GM12878 (cell line): ENCODE measurements at regions not wholly inside any gene's neighbourhood (a gene's known extent, or its start where the extent isn't known, plus 50 kb on each side); places are given as distances from the start of the nearest gene placed in this dataset.

Experiments
- ATAC-seq: fragments of 200-7000 bp; cut with Tn5 transposase; 3 replicates; pipeline ENCODE4 v1.9.1; 2020; ENCODE audit warnings: mild to moderate bottlenecking, moderate library complexity
- BruUV-seq: library from RNA; stranded (reverse); fragments of 400-500 nt; replicated peaks from 2 replicates; lab custom pipeline; 2021; lab: Mats Ljungman, UMichigan
- CTCF ChIA-PET: fragments of 300-600 bp; sonication (Branson Sonifier 250); formaldehyde crosslinking; extraction: SDS; loops from one replicate; lab custom pipeline; 2021; ENCODE audit warnings: inconsistent platforms; lab: Yijun Ruan, JAX
- POLR2A ChIA-PET: fragments of 350-600 bp; formaldehyde crosslinking; extraction: SDS; loops from one replicate; lab custom pipeline; 2021; ENCODE audit warnings: inconsistent platforms; lab: Charles Lee
- RAD21 ChIA-PET: fragments of 300-600 bp; sonication (Branson Sonifier 250); formaldehyde crosslinking; loops from one replicate; lab custom pipeline; 2023; ENCODE audit warnings: antibody characterized with exemption; ENCODE audit not compliant: unreplicated experiment; lab: Charles Lee
- SMC1A ChIA-PET: fragments of 300-600 bp; sonication (Branson Sonifier 250); formaldehyde crosslinking; loops from one replicate; lab custom pipeline; 2023; ENCODE audit not compliant: unreplicated experiment, uncharacterized antibody; lab: Charles Lee
- DNase-seq: peaks from one replicate; pipeline ENCODE4 v3.0.0-alpha.2; 2011; ENCODE audit warnings: low read depth, low spot score
- FAIRE-seq: peaks from 3 replicates; lab custom pipeline; 2011; peaks lifted over from hg19 to GRCh38; lab: Jason Lieb, UNC
- H2AFZ ChIP-seq: 2 replicates; pipeline ENCODE4 v1.6.0; 2011; ENCODE audit warnings: low read depth, low read length, control low read depth; ENCODE audit not compliant: control insufficient read depth
- H3K27ac ChIP-seq: 2 replicates; pipeline ENCODE4 v1.5.1; 2011; ENCODE audit warnings: control low read depth; ENCODE audit not compliant: control insufficient read depth, insufficient read depth
- H3K27me3 ChIP-seq, 2 experiments: replicated peaks in 1 of 2; 2 replicates each; pipeline versions ENCODE4 v1.6.0 to v1.6.1; 2011; ENCODE audit warnings: low read length in 1 of 2; ENCODE audit not compliant: control insufficient read depth in 2 of 2, insufficient read depth in 2 of 2
- H3K36me3 ChIP-seq, 2 experiments: 2 replicates each; pipeline ENCODE4 v1.5.1; 2011; ENCODE audit warnings: low read length in 1 of 2; ENCODE audit not compliant: control insufficient read depth in 2 of 2, insufficient read depth in 2 of 2
- H3K4me1 ChIP-seq: 2 replicates; pipeline ENCODE4 v1.6.1; 2011; ENCODE audit warnings: mild to moderate bottlenecking, low read length, moderate library complexity, mixed read lengths; ENCODE audit not compliant: control insufficient read depth, insufficient read depth
- H3K4me2 ChIP-seq: 2 replicates; pipeline ENCODE4 v1.6.0; 2011; ENCODE audit warnings: control low read depth; ENCODE audit not compliant: control insufficient read depth, insufficient read depth
- H3K4me3 ChIP-seq: fragments of 200-600 bp; sonication (generic); 2 replicates; pipeline ENCODE4 v1.5.1; 2016
- H3K79me2 ChIP-seq: 2 replicates; pipeline ENCODE4 v1.6.0; 2011; ENCODE audit warnings: low read length; ENCODE audit not compliant: control insufficient read depth, insufficient read depth
- H3K9ac ChIP-seq: 2 replicates; pipeline ENCODE4 v1.8.0; 2011; ENCODE audit warnings: low read length, control low read depth, mixed read lengths; ENCODE audit not compliant: control insufficient read depth, insufficient read depth
- H3K9me3 ChIP-seq: replicated peaks from 3 replicates; pipeline ENCODE4 v1.5.1; 2011; ENCODE audit warnings: mild to moderate bottlenecking, low read length; ENCODE audit not compliant: control insufficient read depth, insufficient read depth
- H4K20me1 ChIP-seq: 2 replicates; pipeline ENCODE4 v1.6.0; 2011; ENCODE audit not compliant: control insufficient read depth, insufficient read depth
- ASH2L ChIP-seq: fragments of 300-600, 200-600 bp; sonication (generic); IDR thresholded peaks from 2 replicates; pipeline ENCODE4 v1.6.1; 2017; ENCODE audit warnings: low read depth, mild to moderate bottlenecking, borderline replicate concordance
- CBX3 ChIP-seq: fragments of 200-600 bp; sonication (generic); IDR thresholded peaks from 2 replicates; pipeline ENCODE4 v1.6.1; 2016; ENCODE audit warnings: low read depth, borderline replicate concordance
- CBX5 ChIP-seq: sonication (generic); IDR thresholded peaks from 2 replicates; pipeline ENCODE4 v1.6.1; 2016; ENCODE audit warnings: low read depth, moderate library complexity, mild to moderate bottlenecking, inconsistent platforms
- ETV6 ChIP-seq, 2 experiments: fragments of 450-650 bp in 1 of 2; IDR thresholded peaks in 1 of 2; conservative IDR thresholded peaks in 1 of 2; 2 replicates each; pipeline ENCODE4 v1.6.1; 2014; ENCODE audit warnings: antibody characterized with exemption in 1 of 2, borderline replicate concordance in 1 of 2, low read depth in 1 of 2, mild to moderate bottlenecking in 1 of 2, moderate library complexity in 1 of 2
- HCFC1 ChIP-seq: fragments of 150-350 bp; IDR thresholded peaks from 2 replicates; pipeline ENCODE4 v1.6.1; 2014; ENCODE audit warnings: low read length
- JUND ChIP-seq: IDR thresholded peaks from 2 replicates; pipeline ENCODE4 v1.6.1; 2012; ENCODE audit warnings: low read depth, mild to moderate bottlenecking, low read length, improper control_type of control experiment, moderate library complexity
- KDM1A ChIP-seq: fragments of 200-600 bp; sonication (generic); IDR thresholded peaks from 2 replicates; pipeline ENCODE4 v1.6.1; 2016; ENCODE audit warnings: borderline replicate concordance
- NBN ChIP-seq: fragments of 450-650 bp; IDR thresholded peaks from 2 replicates; pipeline ENCODE4 v1.6.1; 2016
- RELA ChIP-seq: fragments of 450-650 bp; IDR thresholded peaks from 2 replicates; pipeline ENCODE4 v1.8.0; 2014; ENCODE audit warnings: borderline replicate concordance; ENCODE audit not compliant: partially characterized antibody
- SPI1 ChIP-seq: IDR thresholded peaks from 2 replicates; pipeline ENCODE4 v1.6.1; 2011; ENCODE audit warnings: low read depth, mild to moderate bottlenecking, low read length, moderate library complexity, borderline replicate concordance; ENCODE audit not compliant: insufficient read depth
- SREBF1 ChIP-seq: IDR thresholded peaks from 2 replicates; pipeline ENCODE4 v1.6.1; 2012; ENCODE audit warnings: mild to moderate bottlenecking, low read length
- SRF ChIP-seq, 2 experiments: IDR thresholded peaks; 2 replicates each; pipeline ENCODE4 v1.6.1; 2011; ENCODE audit warnings: low read depth in 2 of 2, low read length in 2 of 2, mild to moderate bottlenecking in 1 of 2, moderate library complexity in 1 of 2
- ZNF24 ChIP-seq: fragments of 450-650 bp; IDR thresholded peaks from 2 replicates; pipeline ENCODE4 v1.6.1; 2017; ENCODE audit warnings: antibody characterized with exemption, mild to moderate bottlenecking
- WGBS: methylation state at CpG from one replicate; pipeline ENCODE4 v1.1.6; 2016; ENCODE audit warnings: low lambda C conversion rate; ENCODE audit not compliant: insufficient replicate concordance, insufficient coverage; ENCODE audit errors: missing lambda C conversion rate; 5-methylcytosine and 5-hydroxymethylcytosine counted together
- in situ Hi-C: fragments of 300-500 bp; cut with MboI; formaldehyde crosslinking; loops from 9 replicates; pipeline ENCODE4 v1.14.3; 2018; ENCODE audit warnings: mixed read lengths
- intact Hi-C: fragments of 100-400 bp; cut with micrococcal nuclease; formaldehyde crosslinking; loops from one replicate; pipeline ENCODE4 v1.14.2; 2022; ENCODE audit not compliant: unreplicated experiment
- TF ChIP-seq, protein P1 (sequence below): fragments of 450-650 bp; IDR thresholded peaks from 2 replicates; pipeline ENCODE4 v1.6.1; 2017; ENCODE audit warnings: mild to moderate bottlenecking, moderate library complexity
- TF ChIP-seq, protein P2 (sequence below): IDR thresholded peaks from 2 replicates; pipeline ENCODE4 v1.6.1; 2011; ENCODE audit warnings: borderline replicate concordance, low read depth, mild to moderate bottlenecking, moderate library complexity, low read length; ENCODE audit not compliant: insufficient read depth, poor library complexity, severe bottlenecking
- TF ChIP-seq, protein P3 (sequence below): IDR thresholded peaks from 2 replicates; pipeline ENCODE4 v1.6.1; 2011; ENCODE audit warnings: borderline replicate concordance, low read depth, mild to moderate bottlenecking, moderate library complexity, mixed read lengths, low read length; ENCODE audit not compliant: insufficient read depth; ENCODE audit errors: extremely low read length

DNA sequence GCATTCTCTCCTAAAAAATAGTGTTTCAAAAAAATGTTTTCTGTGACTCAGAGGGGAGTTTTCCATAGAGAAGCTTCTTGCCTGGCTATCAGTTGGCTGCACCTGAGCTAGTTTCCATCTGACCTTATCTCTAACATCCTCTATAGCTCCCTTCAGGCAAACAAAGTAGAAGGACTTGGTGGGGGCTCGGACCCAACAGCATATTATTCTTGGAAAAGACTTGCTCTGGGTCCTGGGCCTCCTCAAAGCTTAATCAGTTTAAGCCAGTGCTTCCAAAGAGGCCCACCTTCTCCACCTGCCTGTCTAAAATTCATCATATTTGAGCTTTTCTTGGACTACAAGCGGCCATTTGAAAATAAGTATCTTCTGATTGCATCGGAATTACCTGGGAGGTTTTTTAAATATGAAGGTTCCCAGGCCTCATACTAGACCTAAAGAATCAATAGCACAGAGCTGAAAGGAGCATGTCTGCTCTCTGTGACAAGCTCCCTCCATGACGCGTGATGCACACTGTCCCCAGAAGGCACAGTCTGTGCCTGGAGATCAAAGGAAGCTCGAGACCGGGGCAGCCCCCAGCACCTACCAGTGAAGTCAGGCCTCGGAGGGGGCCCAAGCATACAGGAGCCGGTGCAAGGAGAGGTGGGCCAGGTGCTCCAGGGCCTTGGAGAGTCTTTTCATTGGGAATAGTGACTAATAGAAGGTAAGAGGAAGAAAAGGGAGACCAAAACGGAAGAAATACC is 80.6 kb upstream of the HIVEP1 start:
- ChIA-PET CTCF (no interaction called here), RAD21 (interaction anchor here (1.0 kb wide), 1 partner anchor 180 kb away, joined by 3 read pairs; no protein-coding TSS in a partner anchor), POLR2A (interaction anchor here (0.9 to 1.3 kb wide), 2 partner anchors 11 to 135 kb away, joined by 4 read pairs; no protein-coding TSS in a partner anchor), SMC1A (interaction anchor here (0.7 to 3.4 kb wide), 6 partner anchors 11 to 146 kb away, joined by 3 to 14 read pairs (median 4); no protein-coding TSS in a partner anchor)
- Histone ChIP-seq H2AFZ (no peak overlapping the region), H3K4me2 (no peak overlapping the region), H3K79me2 (no peaks in the 10 kb centered on the region), H3K4me1 (no peaks in the 10 kb centered on the region), H3K9me3 (no peaks in the 10 kb centered on the region; the same call in 1 of the 3 replicates), H3K9ac (no peak overlapping the region), H4K20me1 (no peaks in the 10 kb centered on the region), H3K4me3 (no peak overlapping the region), H3K36me3 (no peaks in the 10 kb centered on the region), H3K27ac (no peak overlapping the region), H3K27me3 (no peaks in the 10 kb centered on the region)
- no peak for FAIRE-seq
- no peak for DNase-seq
- in situ Hi-C loops: no loop called here
- WGBS: 92% methylated on average over 10 of the region's 10 CpGs
- no TSS peak for BruUV-seq
- no peak for ATAC-seq
- intact Hi-C loops: no loop called here
- TF ChIP-seq, protein P1, sequence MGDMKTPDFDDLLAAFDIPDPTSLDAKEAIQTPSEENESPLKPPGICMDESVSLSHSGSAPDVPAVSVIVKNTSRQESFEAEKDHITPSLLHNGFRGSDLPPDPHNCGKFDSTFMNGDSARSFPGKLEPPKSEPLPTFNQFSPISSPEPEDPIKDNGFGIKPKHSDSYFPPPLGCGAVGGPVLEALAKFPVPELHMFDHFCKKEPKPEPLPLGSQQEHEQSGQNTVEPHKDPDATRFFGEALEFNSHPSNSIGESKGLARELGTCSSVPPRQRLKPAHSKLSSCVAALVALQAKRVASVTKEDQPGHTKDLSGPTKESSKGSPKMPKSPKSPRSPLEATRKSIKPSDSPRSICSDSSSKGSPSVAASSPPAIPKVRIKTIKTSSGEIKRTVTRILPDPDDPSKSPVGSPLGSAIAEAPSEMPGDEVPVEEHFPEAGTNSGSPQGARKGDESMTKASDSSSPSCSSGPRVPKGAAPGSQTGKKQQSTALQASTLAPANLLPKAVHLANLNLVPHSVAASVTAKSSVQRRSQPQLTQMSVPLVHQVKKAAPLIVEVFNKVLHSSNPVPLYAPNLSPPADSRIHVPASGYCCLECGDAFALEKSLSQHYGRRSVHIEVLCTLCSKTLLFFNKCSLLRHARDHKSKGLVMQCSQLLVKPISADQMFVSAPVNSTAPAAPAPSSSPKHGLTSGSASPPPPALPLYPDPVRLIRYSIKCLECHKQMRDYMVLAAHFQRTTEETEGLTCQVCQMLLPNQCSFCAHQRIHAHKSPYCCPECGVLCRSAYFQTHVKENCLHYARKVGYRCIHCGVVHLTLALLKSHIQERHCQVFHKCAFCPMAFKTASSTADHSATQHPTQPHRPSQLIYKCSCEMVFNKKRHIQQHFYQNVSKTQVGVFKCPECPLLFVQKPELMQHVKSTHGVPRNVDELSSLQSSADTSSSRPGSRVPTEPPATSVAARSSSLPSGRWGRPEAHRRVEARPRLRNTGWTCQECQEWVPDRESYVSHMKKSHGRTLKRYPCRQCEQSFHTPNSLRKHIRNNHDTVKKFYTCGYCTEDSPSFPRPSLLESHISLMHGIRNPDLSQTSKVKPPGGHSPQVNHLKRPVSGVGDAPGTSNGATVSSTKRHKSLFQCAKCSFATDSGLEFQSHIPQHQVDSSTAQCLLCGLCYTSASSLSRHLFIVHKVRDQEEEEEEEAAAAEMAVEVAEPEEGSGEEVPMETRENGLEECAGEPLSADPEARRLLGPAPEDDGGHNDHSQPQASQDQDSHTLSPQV: no peak
- no peak for TF ChIP-seq JUND
- no peak for TF ChIP-seq KDM1A
- TF ChIP-seq SPI1: no peak
- no peak for TF ChIP-seq HCFC1
- TF ChIP-seq ZNF24: no peak
- TF ChIP-seq, protein P2, sequence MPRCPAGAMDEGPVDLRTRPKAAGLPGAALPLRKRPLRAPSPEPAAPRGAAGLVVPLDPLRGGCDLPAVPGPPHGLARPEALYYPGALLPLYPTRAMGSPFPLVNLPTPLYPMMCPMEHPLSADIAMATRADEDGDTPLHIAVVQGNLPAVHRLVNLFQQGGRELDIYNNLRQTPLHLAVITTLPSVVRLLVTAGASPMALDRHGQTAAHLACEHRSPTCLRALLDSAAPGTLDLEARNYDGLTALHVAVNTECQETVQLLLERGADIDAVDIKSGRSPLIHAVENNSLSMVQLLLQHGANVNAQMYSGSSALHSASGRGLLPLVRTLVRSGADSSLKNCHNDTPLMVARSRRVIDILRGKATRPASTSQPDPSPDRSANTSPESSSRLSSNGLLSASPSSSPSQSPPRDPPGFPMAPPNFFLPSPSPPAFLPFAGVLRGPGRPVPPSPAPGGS: no peak
- TF ChIP-seq, protein P3, sequence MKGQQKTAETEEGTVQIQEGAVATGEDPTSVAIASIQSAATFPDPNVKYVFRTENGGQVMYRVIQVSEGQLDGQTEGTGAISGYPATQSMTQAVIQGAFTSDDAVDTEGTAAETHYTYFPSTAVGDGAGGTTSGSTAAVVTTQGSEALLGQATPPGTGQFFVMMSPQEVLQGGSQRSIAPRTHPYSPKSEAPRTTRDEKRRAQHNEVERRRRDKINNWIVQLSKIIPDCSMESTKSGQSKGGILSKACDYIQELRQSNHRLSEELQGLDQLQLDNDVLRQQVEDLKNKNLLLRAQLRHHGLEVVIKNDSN: no peak
- no peak for TF ChIP-seq ETV6 (conservative IDR thresholded peaks at IDR 0.05 in 1 of 2, IDR thresholded peaks at IDR 0.05 in 1 of 2; ENCODE audit: borderline replicate concordance in 1 of 2, low read depth in 1 of 2)
- no peak for TF ChIP-seq NBN
- no peak for TF ChIP-seq SREBF1
- TF ChIP-seq CBX5: no peak
- TF ChIP-seq CBX3: no peak
- TF ChIP-seq ASH2L: no peak
- TF ChIP-seq SRF (IDR thresholded peaks at IDR 0.05; ENCODE audit: low read depth in 2 of 2, low read length in 2 of 2): no peak
- no peak for TF ChIP-seq RELA
